DMS79 treated with DMSO at 0.1 percent for 48 hours (cell line): ENCODE measurements at regions not wholly inside any gene's neighbourhood (a gene's known extent, or its start where the extent isn't known, plus 50 kb on each side); places are given as distances from the start of the nearest gene placed in this dataset.
A peak's percentile ranks its signal among the peaks of the same experiment; 100 is the strongest.
"Not testable (repeated sequence)": the region's sequence is repeated elsewhere in the genome, so short reads cannot be mapped to it uniquely, and the experiment has no call there.

Source experiments
- DNase-seq: peaks from one replicate; lab custom pipeline; 2025; lab: John Stamatoyannopoulos, UW

- DNase-seq = peak; percentile 49
Measured at GRCh38 chr16:47858333-47858982, 297.3 kb downstream of the ABCC12 start.

DNA sequence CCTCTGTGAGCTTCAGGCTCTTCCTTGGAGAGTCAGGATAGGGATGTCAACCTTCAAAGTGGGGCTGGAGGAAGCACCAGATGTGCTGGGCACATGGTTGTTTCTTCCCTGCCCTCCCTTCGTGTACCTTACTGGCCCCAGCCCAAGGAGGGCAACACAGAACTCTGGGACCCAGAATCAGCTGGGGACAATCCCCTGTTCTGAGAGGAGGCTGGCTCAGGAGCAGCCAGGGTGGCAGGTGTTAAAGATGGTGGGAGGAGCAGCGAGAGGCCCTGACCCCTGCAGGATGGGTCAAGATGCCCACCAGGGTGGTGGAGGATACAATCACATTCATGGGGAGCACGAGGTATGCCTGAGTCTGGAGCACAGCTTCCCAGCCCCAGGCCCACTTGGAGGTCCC is 300.4 kb downstream of the ABCC12 start:
- DNase-seq = no peak

DNA sequence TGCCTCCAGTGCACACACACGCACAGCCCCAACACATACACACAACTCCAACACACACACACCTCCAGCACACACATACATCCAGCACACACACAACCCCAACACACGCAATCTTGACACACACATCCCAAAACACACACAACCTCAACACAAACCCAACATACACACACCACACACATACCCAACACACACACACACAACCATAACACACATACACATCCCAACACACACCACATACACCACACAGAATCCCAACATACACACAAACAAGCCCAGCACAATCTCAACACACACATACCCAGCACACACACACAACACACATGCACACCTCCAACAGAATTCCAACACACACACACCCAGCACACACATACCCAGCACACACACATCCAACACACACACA is 301.1 kb downstream of the ABCC12 start:
- no peak for DNase-seq

DNA sequence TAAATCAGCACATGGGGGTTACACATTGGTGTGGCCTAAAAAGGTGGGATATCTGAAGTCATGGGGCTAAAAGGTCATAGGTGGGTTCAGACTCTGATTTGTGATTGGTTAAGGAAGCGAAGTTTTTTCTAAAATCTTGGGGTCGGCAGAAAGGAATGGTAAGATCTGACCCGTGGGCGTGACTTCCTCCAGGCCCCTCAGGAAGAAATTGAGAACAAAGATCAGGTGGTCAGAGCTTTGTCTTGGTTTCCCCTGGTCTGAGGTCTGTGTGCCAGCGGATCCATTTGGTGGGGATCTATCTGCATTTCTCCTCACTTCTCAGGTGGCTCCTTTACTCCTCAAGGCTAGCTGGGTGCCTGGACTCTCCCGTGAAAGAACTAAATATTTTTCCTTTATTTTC is 302.8 kb downstream of the ABCC12 start:
- no peak for DNase-seq

DNA sequence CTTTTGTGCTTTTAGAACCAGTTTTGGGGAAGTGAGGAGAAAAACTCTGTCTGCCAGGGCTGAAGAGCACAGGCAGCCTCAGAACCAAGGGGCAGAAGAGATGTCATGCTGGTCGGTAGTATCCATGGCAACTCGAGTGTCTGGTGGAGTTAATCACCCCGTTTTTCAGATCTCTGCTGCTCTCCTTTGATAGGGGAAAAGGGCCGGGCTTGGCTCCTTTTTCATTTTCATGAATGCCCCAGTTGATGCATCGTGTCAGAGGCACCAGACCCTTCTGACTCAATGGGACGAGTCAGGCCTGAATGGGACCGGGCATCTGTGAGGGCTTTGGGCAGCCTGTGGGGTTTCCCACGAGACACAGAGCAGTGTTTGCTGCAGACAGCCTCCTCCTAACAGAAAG is 304.6 kb downstream of the ABCC12 start:
- DNase-seq = no peak

DNA sequence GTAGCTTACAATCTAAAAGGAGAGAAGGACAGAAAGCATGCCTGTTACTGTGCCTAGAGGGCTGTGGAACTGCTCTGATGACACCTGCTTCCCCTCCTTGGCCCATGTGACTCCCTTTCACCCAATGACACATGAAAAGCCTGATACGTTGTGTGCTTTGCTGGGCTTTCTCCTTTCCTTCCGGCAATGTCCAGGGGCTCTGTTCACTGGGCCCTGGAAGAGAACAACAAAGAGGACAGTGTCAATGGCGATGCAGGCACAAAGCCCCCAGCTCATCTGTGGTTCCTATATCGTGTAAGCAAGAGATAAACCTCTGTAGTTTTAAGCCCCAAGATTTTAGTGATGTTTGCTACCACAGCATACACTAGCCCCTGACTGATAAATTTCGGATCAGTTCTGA is 306.1 kb downstream of the ABCC12 start:
- no peak for DNase-seq

- no peak for DNase-seq
Measured at GRCh38 chr16:47848421-47849109, 307.2 kb downstream of the ABCC12 start.

GRCh38 chr16:47847220-47847970 is 308.4 kb downstream of the ABCC12 start:
- DNase-seq = no peak

- DNase-seq = no peak
Measured at GRCh38 chr16:47834485-47835024, 321.2 kb downstream of the ABCC12 start.

DNA sequence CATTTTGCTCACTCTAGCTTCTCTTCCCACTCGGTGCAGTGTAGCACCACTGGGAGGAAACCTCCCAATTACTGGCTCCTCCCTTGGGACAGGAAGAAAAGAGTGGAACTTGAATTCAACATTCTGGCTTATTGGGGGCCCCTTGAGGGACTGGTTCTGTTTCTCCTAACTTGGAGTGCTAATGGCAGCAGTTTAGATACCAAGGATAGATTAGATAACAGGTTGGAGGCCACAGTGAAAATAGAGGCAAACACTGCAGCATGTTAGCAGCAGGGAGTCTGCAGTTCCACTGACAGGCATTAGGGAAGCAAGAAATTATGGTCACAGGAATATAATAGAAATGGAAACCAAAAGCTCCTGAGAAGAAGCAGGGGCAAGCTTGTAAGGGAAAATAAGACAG is 322.0 kb downstream of the ABCC12 start:
- no peak for DNase-seq

- DNase-seq = no peak
Measured at GRCh38 chr16:47829850-47830600, 325.8 kb downstream of the ABCC12 start.

DNA sequence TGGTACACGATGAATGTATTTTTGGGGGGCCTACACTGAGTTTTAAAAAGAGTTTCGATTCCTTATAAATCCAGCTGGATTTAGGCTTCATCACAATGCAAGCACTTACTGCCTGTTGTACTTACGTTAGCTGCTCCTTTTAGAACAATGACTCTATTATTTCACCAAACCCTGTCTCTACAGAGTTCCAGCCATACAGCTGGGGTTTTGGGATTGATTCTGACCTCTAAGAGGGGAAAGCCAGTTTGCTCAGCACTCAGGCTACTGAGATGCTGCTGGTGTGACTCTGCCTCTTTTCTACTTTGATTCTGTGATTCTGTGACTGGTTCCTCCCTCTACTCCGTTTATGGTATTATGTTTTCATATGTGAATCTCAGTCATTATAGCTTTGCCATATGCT is 329.7 kb downstream of the ABCC12 start:
- DNase-seq = no peak

GRCh38 chr16:47817048-47817447 is 338.7 kb downstream of the ABCC12 start:
- no peak for DNase-seq

DNA sequence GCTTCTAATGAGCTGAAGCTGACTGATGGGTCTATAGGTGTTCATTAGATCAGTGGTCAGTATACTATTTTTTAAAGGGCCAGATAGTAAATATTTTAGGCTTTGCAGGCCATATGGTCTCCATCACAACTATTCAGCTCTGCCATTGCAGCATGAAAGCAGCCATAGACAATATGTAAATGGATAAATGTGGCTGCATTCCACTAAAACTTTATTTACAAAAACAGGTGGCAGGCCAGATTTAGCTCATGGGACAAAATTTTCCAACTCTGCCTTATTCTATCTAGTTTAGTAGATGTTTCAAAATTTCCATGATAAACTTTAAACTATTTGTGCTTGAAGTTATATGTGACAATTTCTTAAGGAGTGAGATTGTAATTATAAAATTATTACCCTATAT is 339.3 kb downstream of the ABCC12 start:
- no peak for DNase-seq

GRCh38 chr16:47815655-47816054 is 340.1 kb downstream of the ABCC12 start:
- no peak for DNase-seq

GRCh38 chr16:47811758-47812157 is 344.0 kb downstream of the ABCC12 start:
- DNase-seq = not testable (repeated sequence)

GRCh38 chr16:47806309-47806847 is 345.2 kb downstream of the PHKB start:
- no peak for DNase-seq

- DNase-seq = no peak
Measured at GRCh38 chr16:47787696-47788095, 326.6 kb downstream of the PHKB start.

- no peak for DNase-seq
Measured at GRCh38 chr16:47781673-47782072, 320.5 kb downstream of the PHKB start.

DNA sequence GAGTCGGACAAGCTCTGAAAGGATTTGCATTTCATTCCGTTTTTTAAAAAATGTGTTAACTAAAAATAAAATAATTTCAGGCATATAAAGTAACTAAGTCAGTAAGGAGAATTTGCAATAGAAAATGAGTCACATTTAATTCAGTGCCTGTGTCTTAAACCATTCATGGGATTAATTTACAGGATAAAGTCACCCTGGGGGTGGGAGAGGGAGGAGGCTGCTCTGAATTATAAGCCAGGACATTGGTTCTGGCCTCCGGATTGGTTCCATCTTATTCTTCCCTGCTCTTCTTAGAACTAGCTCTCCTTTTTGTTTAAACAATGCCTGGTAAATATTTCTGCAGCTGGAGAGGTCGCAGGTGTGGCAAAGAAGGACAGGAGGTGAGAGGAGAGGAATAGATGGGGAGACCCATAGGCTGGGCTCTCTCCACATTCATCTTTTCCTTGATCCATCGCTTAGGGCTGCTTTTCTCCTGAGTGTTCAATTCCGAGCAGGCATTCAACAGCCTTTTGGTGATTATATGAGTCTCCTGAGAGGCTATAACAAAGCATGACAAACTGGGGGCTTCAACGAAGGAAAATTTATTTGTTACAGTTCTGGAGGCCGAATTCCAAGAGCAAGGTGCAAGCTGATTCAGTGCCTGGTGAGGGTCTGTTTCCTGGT is 319.2 kb downstream of the PHKB start:
- no peak for DNase-seq
